ENCODE measurements at regions not wholly inside any gene's neighbourhood (a gene's known extent, or its start where the extent isn't known, plus 50 kb on each side); places are given as distances from the start of the nearest gene placed in this dataset.
A peak's percentile ranks its signal among the peaks of the same experiment; 100 is the strongest.
"Not testable (repeated sequence)": the region's sequence is repeated elsewhere in the genome, so short reads cannot be mapped to it uniquely, and the experiment has no call there.

DNA sequence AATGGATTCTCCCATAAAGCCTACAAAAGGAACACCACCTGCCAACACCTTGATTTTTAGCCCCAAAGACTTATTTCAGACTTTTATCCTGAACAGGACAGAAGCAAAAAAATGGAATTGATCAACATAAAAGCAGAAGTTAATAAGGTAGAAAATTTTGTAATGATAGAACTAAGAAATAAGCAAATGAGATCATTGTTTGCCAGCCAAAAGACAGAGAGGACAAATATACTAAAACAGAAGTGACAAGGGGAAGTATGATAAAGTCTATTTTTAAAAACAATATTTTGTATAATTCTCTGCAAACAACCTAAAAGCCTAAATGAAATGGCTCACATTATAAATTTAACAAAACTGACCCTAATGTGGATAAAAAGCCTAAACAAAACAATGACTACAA is 110.5 kb upstream of the PRSS3 start:
- no peak overlapping the region for H3K4me3 ChIP-seq
- H3K27ac ChIP-seq = no peak overlapping the region
- H3K4me2 ChIP-seq = peak overlapping the region in 3 of 11 experiments; percentile 26 to 44 (median 43); a peak in 4 of 22 replicates
- H3K9me3 ChIP-seq (replicated peaks in 1 of 11) = no peaks in the 10 kb centered on the region
- H3K36me3 ChIP-seq = no peaks in the 10 kb centered on the region
- H4K20me1 ChIP-seq = no peaks in the 10 kb centered on the region
- no peaks in the 10 kb centered on the region for H3K27me3 ChIP-seq
- H3K9ac ChIP-seq = no peak overlapping the region
- H3K4me1 ChIP-seq = peaks cover 0 to 46% (median 5%) of the 10 kb centered on the region in 10 experiments; a peak in 9 of 20 replicates
- no peak for TF ChIP-seq Cebpa-rat (IDR thresholded peaks at IDR 0.05)

DNA sequence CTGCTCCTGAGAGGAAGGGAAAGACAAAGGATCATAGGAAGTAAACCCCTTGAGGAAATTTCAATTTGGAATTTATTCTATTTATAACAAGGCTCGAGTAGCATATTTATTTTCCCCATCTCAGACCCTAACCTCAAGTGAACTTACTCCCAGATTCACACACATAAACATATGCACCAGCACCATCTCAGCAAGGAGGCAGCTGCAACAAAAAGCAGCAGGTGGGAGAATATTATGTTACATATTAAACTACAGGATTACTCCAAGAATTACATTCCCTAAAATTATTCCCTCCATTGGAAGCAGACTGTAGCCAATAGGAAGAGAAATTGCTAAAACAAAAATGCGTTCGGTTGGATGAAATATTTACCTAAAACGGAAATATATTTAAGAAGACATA is 108.4 kb upstream of the PRSS3 start:
- H3K9me3 ChIP-seq (replicated peaks in 1 of 11) = no peaks in the 10 kb centered on the region
- no peaks in the 10 kb centered on the region for H4K20me1 ChIP-seq
- no peak overlapping the region for H3K4me3 ChIP-seq
- no peaks in the 10 kb centered on the region for H3K27me3 ChIP-seq
- peak overlapping the region in 1 of 11 experiments; percentile 53; a peak in 2 of 22 replicates for H3K27ac ChIP-seq
- peaks cover 0 to 66% (median 5%) of the 10 kb centered on the region in 10 experiments; a peak in 9 of 20 replicates for H3K4me1 ChIP-seq
- no peak for TF ChIP-seq Cebpa-rat (IDR thresholded peaks at IDR 0.05)
- peak overlapping the region in 4 of 11 experiments; percentile 58 to 65 (median 60); a peak in 7 of 22 replicates for H3K4me2 ChIP-seq
- no peak overlapping the region for H3K9ac ChIP-seq
- no peaks in the 10 kb centered on the region for H3K36me3 ChIP-seq

DNA sequence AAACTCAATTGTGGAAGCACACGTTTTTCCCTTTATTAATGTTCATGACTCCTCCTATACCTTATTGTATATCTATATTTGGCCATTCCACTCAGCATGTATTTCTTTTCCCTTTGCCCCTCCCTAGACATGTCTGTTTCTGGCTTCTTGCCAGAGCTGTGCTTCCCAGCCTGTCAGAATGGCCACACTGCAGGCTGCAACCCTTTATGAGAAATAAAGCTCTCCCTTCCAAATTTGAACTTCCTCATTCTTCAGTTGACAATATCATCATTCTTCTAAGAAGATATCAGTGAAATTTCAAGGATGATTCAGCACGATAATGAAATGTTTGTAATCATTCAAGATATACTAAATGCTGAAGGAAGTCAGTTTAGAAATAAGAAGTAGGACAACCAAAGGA is 107.6 kb upstream of the PRSS3 start:
- H3K27me3 ChIP-seq = no peaks in the 10 kb centered on the region
- no peaks in the 10 kb centered on the region for H3K36me3 ChIP-seq
- H3K4me3 ChIP-seq = no peak overlapping the region
- peak overlapping the region in 5 of 11 experiments; percentile 37 to 65 (median 58); a peak in 10 of 22 replicates for H3K4me2 ChIP-seq
- H3K27ac ChIP-seq = peak overlapping the region in 3 of 11 experiments; percentile 40 to 61 (median 53); a peak in 7 of 22 replicates
- no peak overlapping the region; a peak in 1 of 22 replicates for H3K9ac ChIP-seq
- H4K20me1 ChIP-seq = no peaks in the 10 kb centered on the region
- no peaks in the 10 kb centered on the region for H3K9me3 ChIP-seq (replicated peaks in 1 of 11)
- peaks cover 0 to 66% (median 5%) of the 10 kb centered on the region in 10 experiments; a peak in 9 of 20 replicates for H3K4me1 ChIP-seq
- TF ChIP-seq Cebpa-rat (IDR thresholded peaks at IDR 0.05) = no peak

DNA sequence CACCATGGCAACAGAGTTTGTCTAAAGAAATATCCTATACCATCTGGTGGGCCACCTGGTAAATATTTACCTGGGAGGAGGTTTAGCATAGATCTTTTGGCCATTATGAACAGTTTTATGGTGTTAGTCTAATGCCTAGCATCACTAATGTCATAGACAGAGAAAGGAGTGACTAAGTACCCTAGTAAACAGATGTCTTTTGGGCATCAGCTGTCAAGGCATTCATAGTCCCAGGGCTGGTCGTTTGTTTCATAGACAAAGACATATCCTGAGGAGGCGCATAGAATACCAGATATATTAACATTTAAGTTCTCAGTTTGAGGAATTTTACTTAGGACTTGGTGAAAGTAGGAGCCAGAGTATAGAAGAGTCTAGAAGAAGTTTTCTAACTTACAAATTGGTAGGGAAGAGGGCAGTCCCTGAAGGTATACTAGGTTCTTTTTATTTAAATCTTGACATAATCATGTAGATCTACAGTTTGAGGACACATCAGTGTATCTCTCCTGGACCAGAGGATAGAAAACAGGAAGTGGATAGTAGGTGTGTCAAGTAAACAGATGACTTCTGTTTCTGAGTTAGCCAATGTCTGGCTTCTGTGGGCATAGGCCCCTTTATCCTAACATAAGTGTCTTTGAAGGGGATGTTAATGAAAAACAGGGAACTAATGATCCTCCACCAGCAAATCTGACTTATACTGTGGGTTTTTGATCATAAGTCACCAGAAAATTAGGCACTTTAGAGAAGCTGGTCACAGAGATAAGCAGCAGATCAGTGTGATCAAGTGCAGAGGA is 105.0 kb upstream of the PRSS3 start:
- H3K27me3 ChIP-seq = no peaks in the 10 kb centered on the region
- no peaks in the 10 kb centered on the region for H3K36me3 ChIP-seq
- TF ChIP-seq Cebpa-rat (IDR thresholded peaks at IDR 0.05) = no peak
- no peak overlapping the region for H3K4me3 ChIP-seq
- H3K9me3 ChIP-seq (replicated peaks in 1 of 11) = no peaks in the 10 kb centered on the region
- H3K27ac ChIP-seq = peak overlapping the region in 2 of 11 experiments; percentile 17 to 29; a peak in 2 of 22 replicates
- peak overlapping the region in 4 of 11 experiments; percentile 24 to 64 (median 40); a peak in 5 of 22 replicates for H3K4me2 ChIP-seq
- H3K4me1 ChIP-seq = peaks cover 0 to 54% (median 5%) of the 10 kb centered on the region in 10 experiments; a peak in 9 of 20 replicates
- no peaks in the 10 kb centered on the region for H4K20me1 ChIP-seq
- no peak overlapping the region for H3K9ac ChIP-seq

DNA sequence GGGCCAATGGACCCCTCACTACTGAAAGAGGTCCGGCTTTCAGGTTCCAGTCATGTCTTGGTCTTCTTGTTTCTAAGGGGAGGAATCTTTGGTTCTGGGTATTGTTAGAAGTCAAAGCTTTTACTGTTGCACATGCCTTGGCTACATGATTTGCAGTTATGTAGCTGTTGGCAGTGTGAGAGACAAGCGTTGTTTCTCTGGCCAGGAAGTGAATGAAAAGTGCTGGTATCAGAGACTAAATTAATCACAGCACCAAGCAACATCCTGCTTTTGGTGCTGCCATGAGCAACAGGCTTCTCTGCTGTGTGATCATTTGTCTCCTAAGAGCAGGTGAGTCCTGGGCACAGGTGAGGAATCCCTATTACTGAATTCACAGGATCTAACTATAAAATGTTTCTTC is 100.1 kb upstream of the PRSS3 start:
- H4K20me1 ChIP-seq = no peaks in the 10 kb centered on the region
- H3K4me1 ChIP-seq = peaks cover 0 to 15% (median 0%) of the 10 kb centered on the region in 10 experiments; a peak in 7 of 20 replicates
- no peak overlapping the region for H3K4me2 ChIP-seq
- no peaks in the 10 kb centered on the region for H3K36me3 ChIP-seq
- H3K27me3 ChIP-seq = no peaks in the 10 kb centered on the region
- TF ChIP-seq Cebpa-rat (IDR thresholded peaks at IDR 0.05) = no peak
- no peaks in the 10 kb centered on the region for H3K9me3 ChIP-seq (replicated peaks in 1 of 11)
- H3K9ac ChIP-seq = no peak overlapping the region
- H3K27ac ChIP-seq = no peak overlapping the region
- H3K4me3 ChIP-seq = no peak overlapping the region

DNA sequence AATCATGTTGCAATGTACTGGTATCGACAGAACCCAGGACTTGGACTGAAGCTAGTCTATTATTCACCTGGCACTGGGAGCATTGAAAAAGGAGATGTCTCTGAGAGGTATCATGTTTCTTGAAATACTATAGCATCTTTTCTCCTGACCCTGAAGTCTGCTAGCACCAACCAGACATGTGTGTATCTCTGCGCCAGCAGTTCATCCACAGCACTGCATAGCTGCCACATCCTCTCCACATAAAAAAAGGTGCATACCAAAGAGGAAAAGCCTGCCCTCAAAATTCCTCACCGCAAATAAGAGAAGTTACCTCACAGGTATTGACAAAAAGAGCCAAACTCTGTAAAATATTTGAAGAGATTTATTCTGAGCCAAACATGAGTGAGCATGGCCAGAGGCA is 99.5 kb upstream of the PRSS3 start:
- TF ChIP-seq Cebpa-rat (IDR thresholded peaks at IDR 0.05) = no peak

DNA sequence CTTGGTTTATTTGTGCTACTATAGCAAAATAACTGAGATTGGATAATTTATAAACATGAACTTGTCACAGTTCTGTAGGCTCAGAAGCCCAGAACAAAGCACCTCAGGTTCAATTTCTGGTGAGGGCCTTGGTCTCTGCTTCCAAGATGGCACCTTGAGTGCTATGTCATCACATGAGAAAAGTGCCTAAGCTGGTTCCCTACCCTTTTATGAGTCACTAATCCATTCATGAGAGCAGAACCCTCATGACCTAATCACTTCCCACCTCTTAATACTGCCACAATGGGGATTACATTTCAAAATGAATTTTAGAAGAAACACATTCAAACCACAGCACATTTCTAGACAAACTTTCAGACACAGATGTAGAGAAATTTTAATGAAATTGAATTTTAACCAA is 98.2 kb upstream of the PRSS3 start:
- H3K36me3 ChIP-seq = no peaks in the 10 kb centered on the region
- H4K20me1 ChIP-seq = no peaks in the 10 kb centered on the region
- H3K27me3 ChIP-seq = no peaks in the 10 kb centered on the region
- TF ChIP-seq Cebpa-rat (IDR thresholded peaks at IDR 0.05) = no peak
- no peak overlapping the region for H3K4me3 ChIP-seq
- no peaks in the 10 kb centered on the region for H3K9me3 ChIP-seq (replicated peaks in 1 of 11)
- no peak overlapping the region for H3K4me2 ChIP-seq
- no peak overlapping the region for H3K27ac ChIP-seq
- H3K4me1 ChIP-seq = no peaks in the 10 kb centered on the region
- H3K9ac ChIP-seq = no peak overlapping the region

More for the DNA sequence above, 99.5 kb upstream of the PRSS3 start:
- H3K4me3 ChIP-seq = no peak overlapping the region
- H4K20me1 ChIP-seq = no peaks in the 10 kb centered on the region
- no peaks in the 10 kb centered on the region for H3K9me3 ChIP-seq (replicated peaks in 1 of 11)
- H3K9ac ChIP-seq = no peak overlapping the region
- H3K36me3 ChIP-seq = no peaks in the 10 kb centered on the region
- peaks cover 0 to 10% (median 0%) of the 10 kb centered on the region in 10 experiments; a peak in 7 of 20 replicates for H3K4me1 ChIP-seq
- no peaks in the 10 kb centered on the region for H3K27me3 ChIP-seq
- H3K4me2 ChIP-seq = no peak overlapping the region
- no peak overlapping the region for H3K27ac ChIP-seq

DNA sequence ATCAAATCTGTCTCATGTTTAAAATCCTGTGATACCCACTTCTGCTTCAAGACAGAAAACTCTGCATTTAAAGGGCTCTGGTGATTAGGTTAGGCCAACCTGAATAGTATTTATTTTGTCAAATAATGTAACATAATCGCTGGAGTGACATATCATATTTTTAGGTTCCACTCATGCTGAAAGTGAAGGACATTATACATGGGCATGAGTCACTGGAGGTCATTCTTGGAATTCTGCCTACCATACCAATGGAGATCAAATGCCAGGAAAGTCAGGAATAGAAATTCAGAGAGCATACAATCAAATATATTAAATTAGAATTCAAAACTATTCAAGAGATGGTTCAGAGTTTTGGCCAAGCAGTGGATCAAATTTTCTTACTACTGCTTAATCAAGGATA is 97.1 kb upstream of the PRSS3 start:
- no peaks in the 10 kb centered on the region for H3K36me3 ChIP-seq
- no peaks in the 10 kb centered on the region for H3K27me3 ChIP-seq
- H3K4me3 ChIP-seq = no peak overlapping the region
- H3K27ac ChIP-seq = no peak overlapping the region
- H3K9ac ChIP-seq = no peak overlapping the region
- no peaks in the 10 kb centered on the region for H3K9me3 ChIP-seq (replicated peaks in 1 of 11)
- no peaks in the 10 kb centered on the region for H4K20me1 ChIP-seq
- TF ChIP-seq Cebpa-rat (IDR thresholded peaks at IDR 0.05) = no peak
- H3K4me1 ChIP-seq = peaks cover 0 to 1% (median 0%) of the 10 kb centered on the region in 10 experiments; a peak in 1 of 20 replicates
- H3K4me2 ChIP-seq = no peak overlapping the region

DNA sequence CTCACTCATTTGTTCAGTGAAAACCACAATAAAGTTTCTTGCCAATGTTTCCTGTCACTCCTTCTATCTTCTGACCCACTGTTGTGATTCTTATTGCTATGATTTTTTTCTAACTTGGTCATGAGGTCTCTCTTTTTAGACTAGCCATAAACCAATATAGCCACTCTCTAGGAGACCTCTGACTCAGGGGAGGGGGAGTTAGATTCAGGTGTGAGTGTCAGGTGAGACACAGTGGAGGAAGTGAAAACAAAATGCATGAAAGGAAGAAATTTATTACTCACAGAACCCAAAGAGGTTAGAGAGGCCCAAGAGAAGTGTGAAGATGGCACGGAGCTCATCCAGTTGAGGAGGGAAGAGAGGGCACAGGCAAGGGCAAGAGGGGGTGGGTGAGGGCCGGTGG is 94.4 kb upstream of the PRSS3 start:
- not testable (repeated sequence) for H4K20me1 ChIP-seq; H3K27me3 ChIP-seq; H3K4me3 ChIP-seq; H3K9me3 ChIP-seq (replicated peaks in 1 of 11); H3K36me3 ChIP-seq; H3K9ac ChIP-seq; H3K27ac ChIP-seq; H3K4me2 ChIP-seq
- H3K4me1 ChIP-seq = peaks cover 0 to 15% (median 2%) of the 10 kb centered on the region in 10 experiments; a peak in 8 of 20 replicates

All from BLaER1 treated with 17β-estradiol and CSF1 and Interleukin-3, amounts not matched to agents 10 nM and 100 nM (cell line).